Activated effector memory CD4-positive, alpha-beta T cell treated with Interleukin-2 at 50 U/mL for 16 hours (primary cell): ENCODE measurements at regions not wholly inside any gene's neighbourhood (a gene's known extent, or its start where the extent isn't known, plus 50 kb on each side); places are given as distances from the start of the nearest gene placed in this dataset.
"Not testable (repeated sequence)": the region's sequence is repeated elsewhere in the genome, so short reads cannot be mapped to it uniquely, and the experiment has no call there.

Source experiments
- DNase-seq: peaks from one replicate; pipeline ENCODE4 v3.0.0-alpha.2; 2020

DNA sequence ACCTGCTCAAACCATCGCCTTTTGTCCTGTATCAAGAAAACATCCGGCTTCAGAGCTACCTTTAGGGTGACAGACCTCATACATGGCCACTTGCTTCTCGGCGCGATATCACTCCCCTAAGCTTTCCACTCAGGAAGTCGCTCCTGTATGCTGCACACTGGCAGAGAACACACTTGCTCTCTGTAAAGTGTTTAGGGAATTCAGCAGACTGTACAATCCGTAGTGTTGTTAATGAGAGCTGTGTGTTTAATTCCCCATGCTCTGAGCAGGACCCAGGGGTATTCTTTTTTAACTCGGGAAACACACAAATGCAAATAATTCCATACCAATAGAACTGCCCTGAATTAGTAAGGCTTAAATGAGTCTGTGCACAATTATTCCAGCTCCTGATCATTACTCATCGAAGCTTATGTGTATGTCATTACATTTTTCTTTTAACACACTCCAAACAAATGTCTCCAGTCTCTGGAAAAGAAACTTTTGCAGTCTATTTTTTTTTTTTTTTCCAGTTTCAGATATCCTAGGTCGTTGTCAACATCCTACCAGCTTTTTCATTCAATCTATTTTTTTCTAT lies 338.7 kb upstream of the ARID1B start:
- no peak for DNase-seq

DNA sequence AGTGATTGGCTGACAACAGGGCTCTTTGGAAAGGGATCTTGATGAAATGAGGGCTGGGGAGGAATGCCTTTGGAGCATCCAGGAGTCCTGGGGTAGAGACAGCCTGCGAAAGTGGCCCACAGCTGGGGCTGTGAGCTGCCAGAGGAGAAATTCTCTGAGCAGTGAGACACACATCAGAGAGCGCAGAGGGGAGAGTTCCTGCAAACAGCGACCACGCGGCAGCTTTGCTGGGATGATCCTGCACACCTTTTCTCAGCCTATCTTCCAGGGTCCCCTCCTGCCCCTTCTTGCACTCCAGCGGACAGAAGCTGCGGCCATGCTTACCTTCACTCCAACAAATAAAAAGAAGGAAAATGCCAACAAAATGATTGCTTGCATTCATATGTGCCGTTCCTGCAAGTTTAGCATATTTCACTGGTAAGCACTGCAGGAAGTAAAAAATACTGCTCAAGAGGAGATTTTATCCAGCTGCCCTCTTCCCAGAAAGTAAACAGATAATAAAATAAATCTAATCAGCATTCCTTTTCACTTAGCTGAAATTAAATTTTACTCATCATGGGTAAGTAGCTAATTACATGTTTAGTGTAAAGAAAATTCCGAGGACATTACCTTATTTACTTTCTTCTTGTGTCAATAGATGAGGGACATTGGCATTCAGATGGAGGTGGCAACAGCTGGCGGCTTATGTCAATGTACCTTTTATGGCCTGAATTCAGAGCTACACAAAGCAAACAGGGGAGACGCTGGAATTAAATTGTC lies 339.9 kb upstream of the ARID1B start:
- DNase-seq, result no peak

DNA sequence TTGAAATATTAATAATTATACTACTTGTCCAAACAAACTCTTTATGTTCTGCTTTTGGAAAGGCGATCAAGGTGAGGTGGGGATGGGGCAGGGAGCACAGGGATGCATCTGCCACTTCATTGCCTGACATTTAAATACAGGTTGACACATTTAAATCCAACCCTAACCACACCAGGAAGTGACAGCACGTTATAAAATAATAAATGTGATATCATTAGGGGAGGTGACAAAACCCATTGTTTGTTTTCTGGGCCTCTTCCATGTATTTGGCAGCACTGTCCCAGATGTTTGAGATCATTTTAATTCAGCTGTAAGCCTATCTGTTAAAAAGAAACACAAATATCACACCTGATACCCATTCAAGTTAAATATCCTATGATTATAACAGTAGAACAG lies 342.4 kb upstream of the ARID1B start:
- DNase-seq, result no peak

DNA sequence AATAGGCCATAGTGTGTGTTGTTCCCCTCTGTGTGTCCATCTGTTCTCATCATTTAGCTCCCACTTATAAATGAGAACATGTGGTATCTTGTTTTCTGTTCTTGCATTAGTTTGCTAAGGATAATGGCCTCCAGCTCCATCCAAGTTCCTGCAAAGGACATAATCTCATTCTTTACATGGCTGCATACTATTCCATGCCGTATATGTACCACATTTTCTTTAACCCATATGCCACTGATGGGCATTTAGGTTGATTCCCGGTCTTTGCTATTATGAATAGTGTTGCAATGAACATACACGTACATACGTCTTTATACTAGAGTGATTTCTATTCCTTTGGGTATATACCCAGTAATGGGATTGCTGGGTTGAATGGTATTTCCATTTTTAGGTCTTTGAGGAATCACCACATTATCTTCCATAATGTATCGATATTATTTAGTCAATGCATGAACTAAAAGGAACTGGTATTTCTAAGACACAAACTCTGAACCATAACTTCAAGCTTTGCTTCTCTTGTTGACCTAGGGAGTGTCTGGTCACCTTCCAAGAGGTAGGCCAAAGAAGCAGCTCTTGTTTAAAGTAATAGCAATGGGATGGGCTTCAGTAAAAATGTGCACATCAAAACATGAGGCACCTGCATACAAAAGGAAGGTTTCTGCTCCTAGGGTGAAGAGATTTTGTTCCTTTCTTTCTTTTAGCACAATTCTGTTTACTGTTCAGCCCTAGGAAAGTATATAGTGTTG lies 343.0 kb upstream of the ARID1B start:
- no peak for DNase-seq

DNA sequence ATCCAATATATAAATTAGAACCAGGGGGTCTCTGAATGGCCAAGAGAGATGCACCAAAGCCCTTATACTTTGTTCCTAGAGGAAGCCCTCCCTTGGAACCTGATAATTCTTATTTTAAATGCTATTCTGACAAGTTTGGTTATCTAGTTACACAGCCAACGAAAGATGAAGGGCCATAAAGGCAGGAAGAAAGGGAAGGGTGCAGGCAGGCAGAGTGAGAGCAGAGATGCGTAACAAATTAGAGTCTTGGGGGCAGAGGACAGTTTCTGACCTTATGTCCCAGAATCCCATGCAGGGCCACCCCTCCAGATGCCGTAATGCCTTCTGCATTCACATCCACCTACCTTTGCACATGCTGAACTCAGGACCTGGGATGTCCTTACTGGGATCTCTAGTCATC lies 344.6 kb upstream of the ARID1B start:
- DNase-seq, result no peak

DNA sequence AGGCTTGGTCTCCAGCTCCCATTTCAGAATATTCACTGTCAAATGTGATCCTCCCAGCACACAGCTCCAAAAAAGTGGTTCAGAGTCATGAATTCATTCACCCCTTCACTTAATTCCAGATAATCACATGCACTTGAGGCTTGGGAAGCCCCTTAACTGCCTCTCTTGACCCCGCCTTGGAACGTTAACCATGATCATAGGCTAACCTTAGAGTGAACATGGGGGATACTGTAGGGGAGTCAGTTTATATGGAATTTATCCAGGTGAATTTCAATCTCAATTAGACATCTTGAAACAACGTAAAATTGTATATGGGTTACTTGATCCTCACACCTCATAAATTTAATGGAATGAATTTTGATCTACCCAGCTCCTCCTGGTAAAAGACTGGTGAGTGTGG lies 346.8 kb upstream of the ARID1B start:
- no peak for DNase-seq

DNA sequence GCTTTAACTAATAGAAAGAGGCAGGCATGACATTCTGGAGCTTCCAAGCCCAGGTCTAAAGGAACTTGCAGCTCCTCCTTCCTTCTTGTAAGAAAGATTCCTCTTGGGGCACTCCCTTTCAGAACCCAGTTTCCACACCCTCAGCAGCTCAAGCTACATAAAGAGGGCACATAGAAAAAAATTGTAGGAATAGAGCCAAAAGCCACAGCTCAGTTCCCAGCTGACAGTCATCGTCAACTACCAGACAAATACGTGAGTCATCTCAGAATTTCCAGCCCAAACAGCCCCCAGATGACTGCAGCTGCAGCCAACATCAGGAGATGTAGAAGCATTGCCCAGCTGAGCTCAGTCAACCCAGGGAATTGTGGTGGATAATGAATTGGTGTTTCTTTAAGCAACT lies 349.8 kb upstream of the ARID1B start:
- DNase-seq, result no peak

DNA sequence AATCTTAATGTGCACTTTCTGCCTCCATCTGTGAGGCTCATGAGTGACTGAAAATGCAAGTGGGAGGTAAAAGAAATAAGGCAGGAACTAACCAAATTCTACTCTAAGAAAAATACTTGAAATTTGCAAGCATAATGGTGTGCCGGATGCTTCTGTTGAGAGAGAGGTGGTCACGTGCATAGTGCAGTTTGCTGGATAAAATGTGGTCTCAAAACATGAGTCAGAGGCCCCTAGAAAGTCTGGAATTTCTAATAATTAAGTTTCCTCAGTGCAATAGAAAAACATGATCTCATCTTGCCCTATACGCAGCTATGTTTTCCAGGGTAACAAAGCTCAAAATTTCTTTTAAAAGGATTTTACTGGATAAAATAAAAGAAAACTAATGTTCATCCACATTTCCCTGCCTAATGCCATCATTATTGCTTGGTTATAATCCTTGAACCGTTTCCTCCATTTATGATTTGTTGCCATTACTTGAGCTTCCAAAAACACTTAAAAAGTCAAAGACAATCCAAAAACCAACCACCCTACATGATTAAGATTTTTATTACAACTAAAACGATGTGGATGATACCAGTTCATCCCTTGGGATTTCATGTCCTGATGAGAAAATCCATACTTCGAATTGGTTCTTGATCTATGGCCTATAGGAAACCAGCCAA lies 351.7 kb upstream of the ARID1B start:
- DNase-seq, result no peak

DNA sequence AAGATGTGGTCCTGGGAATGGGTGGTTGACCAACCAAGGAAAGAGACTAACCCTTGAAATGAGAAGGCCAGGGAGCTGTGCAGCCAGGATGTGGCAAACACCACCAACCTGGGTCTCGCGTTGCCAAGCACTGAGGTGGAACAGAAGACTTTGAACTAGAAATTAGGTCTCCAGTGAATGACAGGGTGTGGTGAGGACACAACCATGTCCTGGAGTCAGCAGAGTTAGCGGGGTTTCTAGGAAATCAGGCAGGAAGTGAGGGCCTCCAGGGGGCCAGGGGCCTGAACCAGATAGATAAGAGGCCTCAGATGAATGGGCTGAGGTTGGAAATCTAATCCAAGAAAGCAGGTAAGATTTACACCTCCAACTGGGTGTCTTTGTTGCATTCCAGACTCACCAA lies 353.3 kb upstream of the ARID1B start:
- peak; percentile 31 for DNase-seq

DNA sequence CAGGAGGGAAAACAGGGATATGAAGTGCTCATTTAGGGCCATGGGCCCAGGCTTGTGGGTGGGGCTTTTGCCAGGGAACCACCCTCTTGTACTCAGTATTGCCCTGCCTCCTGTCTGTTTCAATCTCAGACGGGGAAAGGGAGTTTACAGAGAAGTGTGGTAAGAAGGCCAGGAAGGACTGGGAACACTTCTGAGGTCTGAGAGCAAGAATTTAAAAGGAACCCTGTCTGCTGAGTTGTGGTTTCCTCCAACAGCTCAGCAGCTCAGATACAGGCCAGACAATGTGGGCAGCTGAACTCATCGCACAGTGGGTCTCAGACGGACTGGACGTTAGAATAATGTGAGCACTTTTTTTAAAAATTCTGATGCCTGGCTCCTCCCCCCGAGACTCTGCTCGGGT lies 354.1 kb upstream of the ARID1B start:
- DNase-seq, result no peak

DNA sequence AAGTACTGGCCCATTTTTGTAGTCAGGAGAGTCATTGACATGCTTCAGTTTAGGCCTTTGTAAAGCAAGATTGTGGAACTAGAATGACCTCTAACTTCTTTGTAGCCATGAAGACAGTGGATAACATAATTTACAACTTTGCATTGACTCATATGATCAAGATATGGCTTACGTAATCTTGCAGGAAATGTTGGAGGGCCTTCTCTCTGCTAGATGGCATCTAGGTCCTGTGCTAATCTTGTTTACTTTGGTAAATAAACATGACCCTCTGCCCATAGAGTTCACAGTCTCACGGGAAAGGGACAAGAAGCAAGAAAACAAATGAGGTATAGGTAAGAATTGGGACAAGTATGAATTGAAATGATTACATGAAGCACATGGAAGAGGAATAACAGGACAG lies 355.2 kb upstream of the ARID1B start:
- DNase-seq, result no peak

DNA sequence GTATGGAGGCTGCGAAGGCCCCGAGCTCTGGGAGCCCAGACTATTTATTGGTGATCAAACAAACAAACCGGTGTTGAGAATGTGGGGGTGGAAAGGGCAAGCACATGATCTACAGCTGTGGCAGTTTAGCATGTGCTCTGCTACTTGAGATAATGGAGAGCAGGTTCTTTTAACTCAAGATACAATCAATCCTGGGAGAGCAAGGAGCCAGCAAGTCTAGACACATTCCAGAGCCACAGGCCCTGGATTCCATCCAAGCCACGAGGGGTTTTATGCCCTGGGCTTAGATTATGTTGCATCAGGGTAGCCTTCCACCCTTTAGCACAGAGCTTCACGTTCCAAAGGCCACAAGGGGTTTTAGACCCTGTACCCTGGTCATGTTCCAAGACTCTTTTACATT lies 355.9 kb upstream of the ARID1B start:
- DNase-seq, result not testable (repeated sequence)

DNA sequence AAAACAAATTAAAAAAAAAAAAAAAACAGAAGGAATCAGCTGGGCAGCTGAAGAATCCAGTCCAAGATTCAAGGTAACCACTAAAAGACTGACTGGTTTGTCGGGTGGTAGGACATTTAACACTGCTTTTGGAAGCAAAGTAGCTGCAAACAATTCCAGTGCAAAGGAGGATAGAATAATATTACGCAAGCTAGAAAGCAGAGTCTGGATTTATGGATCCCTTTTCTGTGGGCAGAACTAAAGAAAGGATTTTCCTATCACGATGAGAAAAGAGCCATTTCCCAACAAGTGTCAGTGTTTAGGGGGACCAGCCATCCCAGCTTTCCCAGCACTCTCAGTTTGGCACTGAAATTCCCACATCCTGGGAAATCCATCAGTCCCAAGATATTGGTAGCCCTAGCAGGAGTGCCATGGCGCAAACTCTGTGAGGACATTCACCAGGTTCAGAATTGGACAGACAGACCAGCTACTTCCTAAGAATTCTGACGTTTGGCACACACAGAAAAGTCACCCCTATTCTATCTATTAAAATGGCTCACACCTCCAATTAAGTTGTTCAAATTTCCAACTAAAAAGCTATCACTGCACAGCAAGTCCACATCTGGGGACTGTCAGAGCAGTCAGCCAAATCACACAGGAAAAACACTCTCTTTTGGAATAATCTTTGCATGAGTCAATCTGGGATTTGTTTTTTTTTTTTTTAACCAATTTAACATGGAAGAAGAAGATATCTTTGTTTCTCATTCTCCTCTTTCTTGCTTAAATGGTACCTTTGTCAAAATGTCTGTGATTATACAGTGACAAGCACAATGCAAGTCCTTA lies 356.8 kb upstream of the ARID1B start:
- DNase-seq, result no peak

DNA sequence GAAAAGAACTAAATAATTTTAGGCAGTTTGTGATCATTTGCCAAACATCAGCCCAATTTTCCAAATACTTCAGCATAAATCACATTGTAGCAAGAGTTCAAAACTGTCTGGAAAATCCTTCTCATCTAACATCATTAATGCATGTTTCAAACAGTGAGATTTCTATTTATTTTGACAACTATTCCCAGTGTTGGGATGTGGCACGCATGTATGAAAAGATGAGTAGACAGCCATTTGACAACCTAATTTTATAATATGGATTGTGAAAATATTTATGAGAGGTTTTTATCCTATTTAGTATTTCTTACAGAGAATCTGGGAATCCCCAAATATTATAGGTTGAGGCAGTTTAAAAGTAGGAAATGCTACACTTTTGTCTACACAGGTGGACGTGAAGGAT lies 357.6 kb upstream of the ARID1B start:
- no peak for DNase-seq

DNA sequence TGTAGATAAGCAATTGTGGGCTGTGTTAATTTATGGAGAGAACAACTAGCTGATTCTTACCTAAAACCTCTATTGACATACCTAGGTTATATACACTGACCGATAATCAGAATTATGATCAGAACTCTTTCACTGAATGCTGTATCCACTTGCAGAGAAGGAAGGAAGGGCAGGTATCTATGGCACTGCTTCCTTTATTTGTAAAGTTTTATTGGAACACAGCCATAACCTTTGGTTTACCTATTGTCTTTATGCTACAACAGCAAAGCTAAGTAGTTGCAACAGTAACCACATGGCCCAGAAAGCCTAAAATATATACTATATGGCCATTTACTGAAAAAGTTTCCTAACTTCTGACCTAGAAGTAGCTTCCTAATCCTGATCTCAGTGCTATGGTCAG lies 358.9 kb upstream of the ARID1B start:
- no peak for DNase-seq

DNA sequence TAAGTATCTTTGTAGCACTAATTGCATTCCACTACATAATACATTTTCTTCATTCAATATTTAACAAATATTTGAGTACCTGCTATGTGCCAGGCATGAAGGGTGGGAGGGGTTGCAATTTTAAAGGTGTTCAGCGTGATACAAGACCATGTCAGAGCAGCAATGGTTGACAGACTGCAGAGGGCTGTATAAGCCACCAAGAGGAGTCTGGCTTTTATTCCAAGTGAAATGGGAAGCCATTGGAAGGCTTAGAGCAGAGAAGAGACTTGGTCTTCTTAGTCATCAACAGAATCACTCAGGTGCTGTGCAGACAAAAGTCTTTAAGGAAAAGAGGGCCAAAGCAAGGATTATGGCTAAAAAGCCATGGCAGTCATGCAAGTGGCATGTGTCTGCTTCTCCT lies 360.8 kb upstream of the ARID1B start:
- DNase-seq, result no peak

DNA sequence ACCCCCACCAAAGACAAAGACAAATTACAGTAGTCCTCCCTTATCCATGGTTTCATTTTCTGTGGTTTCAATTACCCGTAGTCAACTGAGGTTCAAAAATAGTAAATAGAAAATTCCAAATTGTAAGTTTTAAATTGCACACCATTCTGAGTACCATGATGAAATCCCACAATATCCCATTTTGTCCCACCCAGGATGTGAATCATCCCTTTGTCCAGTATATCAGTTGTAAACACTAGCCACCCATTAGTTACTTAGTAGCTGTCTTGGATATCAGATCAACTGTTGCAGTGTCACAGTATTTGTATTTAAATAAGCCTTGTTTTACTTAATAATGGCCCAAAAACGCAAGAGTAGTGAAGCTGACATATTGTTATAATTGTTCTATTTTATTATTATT lies 364.0 kb upstream of the ARID1B start:
- no peak for DNase-seq

DNA sequence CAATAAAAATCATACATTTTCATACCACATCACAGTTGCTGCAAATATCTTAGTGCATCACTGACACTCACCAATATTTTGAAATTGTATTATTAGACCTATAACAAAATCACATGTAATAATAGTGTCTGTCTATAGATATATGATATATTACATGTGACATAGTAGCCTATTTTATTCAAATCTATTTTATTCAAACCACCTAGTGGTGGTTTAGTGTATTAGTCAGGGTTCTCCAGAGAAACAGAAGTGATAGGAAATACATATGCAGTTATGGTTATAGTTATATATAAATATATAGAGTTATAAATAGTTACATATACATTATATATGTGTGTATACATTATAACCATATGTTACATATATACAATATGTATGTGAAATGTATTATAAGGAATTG lies 366.5 kb upstream of the ARID1B start:
- DNase-seq, result no peak

DNA sequence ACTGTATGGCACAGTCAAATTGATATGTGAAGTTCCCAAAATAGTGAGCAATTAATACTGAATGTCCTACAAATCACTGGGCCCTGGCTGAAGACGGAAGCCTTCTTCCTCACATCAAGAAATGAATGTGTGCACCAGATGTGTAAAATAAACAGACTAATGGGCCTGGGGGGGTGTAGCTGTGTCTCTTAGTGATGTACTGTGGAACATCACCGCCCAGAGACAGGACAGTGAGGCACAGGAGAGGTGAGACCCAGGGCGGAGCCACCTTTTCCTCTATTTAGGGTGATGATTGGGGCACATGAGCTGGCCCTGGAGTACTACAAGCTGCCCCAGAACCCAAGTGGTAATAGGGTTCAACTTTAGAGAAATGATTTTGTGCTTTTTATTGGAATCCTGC lies 368.5 kb upstream of the ARID1B start:
- DNase-seq, result no peak

DNA sequence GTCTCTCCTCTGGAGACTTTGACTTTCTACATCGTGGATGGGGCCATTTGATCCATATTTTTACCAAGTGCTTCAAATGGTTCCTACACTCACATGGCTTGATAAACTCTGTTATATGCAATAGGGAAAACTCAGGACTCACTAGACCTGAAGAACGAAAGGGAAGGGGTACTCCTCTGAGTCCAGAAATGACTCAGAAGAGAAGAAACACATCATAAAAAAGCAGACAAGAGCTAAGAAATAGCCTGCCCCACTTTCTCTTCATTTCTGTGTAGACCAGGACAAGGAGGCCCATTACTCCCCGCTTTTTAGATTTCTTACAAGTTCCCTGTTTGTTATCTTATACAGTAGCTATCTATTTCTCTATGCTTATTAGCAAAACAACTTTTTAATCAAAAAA lies 369.8 kb upstream of the ARID1B start:
- DNase-seq, result no peak

DNA sequence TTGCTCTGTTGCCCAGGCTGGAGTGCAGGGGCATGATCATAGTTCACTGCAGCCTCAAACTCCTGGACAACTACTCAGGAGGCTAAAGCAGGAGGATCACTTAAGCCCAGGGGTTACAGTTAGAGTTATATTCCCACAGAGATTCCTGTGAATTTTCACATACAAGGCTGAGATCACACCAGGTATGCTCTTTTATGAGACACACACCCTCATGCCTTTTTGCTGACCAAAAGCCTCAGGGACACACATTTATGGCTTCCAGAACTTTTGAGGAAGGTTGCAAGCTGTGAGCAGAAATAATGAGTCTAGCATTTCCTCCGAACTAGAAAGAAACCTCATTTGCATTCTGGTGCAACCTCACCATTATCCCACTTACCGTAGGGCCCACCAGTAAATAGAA lies 370.5 kb upstream of the ARID1B start:
- no peak for DNase-seq

DNA sequence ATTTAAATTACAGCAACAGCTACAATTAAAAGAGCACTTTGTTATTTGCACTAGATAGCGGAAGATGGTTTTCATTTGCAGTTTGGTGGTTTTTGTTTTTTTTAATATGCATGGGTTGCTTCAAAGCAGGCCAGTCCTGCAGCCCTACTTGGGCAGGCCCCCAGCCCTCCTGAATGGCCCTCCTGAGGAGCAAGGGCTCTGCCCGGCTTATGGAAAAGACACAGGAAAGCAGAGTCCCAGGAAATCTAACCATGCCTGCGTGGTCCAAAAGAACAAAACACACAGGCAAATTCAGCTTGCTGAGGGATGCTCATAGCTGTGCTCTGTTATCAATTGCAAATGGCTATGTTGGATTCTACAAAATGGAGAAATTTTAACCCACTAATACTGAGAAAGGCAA lies 371.1 kb upstream of the ARID1B start:
- no peak for DNase-seq

DNA sequence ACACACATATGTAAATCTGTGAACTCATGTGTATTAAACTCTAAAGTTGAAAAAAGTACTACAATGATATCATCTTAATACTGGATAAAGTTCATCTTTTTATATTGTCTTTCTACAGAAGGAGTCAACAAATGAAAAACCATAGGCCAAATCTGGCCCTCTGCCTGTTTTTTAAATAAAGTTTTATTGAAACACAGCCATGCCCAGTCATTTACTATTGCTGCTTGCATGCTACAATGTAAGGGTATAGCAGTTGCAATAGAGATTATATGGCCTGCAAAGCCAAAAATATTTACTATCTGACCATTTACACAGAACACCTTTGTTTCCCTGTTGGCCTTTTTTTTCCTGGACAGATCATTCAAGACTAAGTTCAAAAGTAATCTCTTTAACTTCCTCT lies 374.6 kb upstream of the ARID1B start:
- DNase-seq, result no peak
